ENCODE measurements at regions not wholly inside any gene's neighbourhood (a gene's known extent, or its start where the extent isn't known, plus 50 kb on each side); places are given as distances from the start of the nearest gene placed in this dataset.

DNA sequence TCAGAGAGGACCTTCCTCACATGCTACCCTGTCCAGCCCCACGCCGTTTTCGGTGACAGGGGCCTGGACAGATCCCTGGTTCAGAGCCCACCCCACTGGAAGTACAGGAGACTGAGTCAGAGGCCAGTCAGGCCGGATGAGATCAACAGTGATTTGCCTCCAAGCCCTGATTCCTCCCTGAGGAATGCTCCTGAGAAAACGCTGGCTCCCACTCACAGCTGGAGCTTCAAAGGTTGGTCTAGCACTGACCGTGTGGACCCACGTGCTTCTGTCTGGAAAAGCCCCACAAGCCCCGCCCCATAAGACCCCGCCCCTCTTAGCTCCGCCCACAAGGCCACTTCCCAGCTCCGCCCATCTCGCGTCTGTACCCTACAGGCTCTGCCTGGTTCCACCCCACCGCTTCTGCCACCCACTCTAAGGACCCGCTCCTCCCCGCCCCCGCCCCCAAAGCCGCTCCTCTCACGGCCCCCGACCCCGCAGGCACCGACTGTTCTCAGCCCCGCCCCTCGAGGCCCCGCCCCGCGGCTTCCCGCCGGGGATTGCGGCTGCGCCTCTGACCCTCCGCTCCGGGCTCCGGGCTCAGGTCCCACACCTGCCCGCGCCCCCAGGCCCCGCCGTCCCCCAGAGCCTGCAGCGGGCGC lies 64.9 kb upstream of the BHLHE23 start:
- peak; percentile 2 to 21 for DNase-seq (ENCODE audit: low read depth in 2 of 2)

DNA sequence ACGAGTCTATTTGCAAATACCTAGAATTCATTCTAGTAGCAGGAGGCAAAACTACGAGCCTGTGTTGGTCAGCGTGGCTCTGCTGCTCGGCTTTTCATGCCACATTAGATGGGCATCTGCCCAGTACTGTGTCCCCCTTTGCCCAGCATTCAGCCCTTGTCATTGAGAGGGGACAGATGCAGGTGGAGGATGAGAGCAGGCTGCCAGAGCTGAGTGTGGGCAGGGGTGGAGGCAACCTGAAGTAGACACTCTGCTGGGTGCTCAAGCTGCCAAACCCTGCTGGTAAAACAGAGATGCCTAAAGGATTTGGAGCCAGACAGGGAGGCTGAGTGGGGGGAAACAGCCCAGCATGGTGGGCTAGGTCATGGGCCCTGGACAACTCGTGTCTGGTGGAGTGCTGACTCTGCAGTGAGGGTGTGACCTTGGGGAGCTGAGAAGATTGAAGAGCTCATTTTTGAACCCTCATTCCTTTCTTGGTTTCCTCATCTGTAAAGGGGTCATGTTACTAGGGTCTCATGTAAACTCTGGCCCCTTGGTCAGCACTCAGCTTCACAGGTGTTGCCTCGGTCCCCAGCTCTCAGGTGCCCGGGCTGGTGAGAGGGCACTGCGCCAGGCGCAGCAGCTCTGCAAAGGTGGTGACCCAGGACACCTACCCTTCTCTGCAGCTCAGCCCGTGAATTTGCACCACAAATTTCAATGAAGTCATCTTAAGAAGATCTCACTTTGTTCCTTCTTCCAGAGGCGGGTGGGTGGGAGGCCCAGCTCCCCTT lies 64.2 kb upstream of the BHLHE23 start:
- DNase-seq (ENCODE audit: low read depth in 2 of 2): no peak

DNA sequence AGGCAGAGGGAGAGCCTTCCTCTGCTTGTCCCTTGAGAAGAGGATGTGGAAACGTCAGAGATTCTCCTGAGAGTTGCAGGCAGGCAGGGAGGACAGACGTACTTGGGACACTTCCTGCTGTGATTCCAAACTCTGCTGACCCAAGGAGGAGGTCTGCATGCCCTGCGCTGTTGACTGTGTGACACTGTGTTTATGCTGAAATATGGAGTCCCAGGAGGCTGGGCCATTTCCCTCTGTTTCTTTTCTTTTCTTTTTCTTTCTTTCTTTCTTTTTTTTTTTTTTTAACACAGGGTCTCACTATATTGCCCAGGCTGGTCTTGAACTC lies 63.5 kb upstream of the BHLHE23 start:
- no peak for DNase-seq (ENCODE audit: low read depth in 2 of 2)

DNA sequence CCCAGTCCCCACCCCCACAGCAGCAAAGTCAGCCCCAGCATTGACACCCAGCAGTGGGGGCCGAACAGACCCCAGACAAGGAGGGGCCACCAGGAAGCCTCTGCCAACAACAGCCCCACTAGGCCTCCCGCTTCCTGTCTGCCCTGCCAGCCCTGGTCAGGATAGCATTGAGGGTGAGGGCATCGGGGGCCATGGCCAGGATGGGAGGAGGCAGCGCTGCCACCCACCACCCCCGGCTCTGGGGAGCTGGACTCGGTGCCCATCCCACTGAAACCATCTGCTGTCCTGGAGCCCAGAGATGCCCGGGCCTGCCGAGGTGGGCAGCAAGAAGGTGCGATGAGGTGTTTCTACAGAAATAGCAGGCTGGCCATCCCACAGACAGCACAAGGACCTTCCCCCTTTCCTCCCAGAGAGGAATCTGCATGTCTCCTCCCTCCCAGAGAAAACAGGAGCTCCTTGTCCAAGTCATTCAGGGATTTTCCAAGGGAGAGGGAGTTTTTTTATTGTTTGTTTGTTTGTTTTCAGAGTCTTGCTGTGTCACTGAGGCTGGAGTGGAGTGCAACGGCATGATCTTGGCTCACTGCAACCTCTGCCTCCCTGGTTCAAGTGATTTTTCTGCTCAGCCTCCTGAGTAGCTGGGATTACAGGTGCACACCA lies 62.1 kb upstream of the BHLHE23 start:
- DNase-seq (ENCODE audit: low read depth in 2 of 2): no peak

DNA sequence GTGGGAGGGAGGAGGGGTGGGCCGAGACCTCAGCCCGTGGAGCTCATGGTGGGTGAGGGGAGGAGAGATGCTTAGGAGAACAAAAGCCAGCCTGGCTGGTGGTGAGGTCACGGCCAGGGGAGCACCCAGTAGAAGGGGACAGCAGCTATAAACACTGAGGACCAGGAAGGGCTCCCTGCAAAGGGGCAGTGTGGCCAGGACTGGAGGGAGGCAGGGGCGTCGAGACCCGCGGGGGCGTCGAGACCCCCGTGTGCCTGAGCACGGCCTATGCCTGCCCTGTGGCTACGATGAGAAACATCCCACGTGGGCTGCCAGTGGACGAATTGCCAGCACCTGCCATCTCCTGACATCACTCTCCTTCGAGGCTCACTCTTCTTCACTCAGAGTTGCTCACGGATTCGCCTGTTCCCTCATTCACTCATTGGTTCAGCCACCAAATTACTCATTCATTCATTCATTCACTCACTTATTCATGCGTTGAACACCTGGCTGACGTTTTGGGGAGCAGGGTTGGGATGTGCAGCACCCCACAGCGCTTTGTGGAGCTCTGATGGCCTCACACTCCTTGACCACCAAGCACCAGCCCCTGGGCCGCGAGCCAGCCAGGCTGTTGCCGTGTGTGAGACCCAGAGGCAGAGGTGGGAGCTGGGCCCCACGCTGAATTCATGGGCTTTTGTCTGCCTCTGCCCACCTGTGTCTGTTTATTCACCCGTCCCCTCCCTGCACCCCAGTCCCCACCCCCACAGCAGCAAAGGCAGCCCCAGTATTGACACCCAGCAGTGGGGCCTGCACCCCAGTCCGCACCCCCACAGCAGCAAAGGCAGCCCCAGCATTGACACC lies 61.2 kb upstream of the BHLHE23 start:
- DNase-seq (ENCODE audit: low read depth in 2 of 2): no peak

DNA sequence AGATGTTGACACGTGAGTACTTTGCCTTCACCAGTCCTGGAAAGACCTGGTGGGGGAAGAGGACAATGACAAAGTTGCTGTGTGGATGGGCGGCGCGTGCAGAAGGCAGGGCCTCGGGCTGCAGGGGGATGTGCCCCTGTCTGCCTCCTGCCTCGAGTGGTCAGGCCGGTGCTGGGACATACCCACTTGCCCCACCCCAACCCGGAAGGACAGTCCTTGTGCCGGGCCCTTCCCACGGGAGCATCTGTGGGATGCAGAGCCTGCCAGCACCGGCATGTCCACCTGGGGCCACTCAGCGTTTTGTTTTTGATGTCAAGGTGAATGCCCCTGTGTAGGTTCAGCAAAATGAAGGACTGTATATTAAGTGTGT lies 60.5 kb upstream of the BHLHE23 start:
- no peak for DNase-seq (ENCODE audit: low read depth in 2 of 2)

DNA sequence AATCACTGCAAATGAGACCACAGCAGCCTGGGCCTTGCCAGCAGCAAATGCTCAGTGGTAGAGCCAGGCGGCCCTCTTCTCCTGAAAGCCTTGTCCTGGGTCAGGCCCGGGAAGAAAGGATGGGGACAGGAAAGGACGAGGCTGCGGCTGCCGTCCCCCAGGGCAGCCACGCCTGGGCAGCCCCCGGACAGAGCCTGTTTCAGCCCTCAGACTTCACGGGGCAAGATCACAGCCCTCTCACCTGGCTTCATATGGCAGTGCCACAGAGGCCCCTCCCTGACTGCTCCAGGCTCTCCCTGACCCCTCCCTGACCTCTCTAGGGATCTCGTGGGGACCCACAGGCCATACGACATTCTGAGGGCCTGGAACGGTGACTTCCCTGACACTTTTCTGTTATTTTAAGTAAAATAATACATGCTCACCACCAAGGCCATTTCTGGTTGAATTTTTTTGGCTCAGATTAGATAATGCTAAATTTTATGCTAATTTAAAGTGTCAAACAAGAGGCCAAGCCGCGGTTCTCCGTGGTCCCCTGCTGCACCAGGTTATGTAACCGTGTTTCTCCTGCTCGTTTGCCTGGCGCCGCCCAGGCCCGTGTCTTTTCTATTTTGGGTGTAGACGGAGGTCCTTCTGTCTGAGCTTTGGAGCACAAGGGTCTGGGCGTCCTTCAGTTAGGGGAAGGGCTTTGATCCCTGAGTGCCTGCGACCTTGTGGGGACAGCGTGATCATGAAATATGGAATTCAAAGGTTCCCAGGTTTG lies 59.9 kb upstream of the BHLHE23 start:
- DNase-seq (ENCODE audit: low read depth in 2 of 2): no peak

DNA sequence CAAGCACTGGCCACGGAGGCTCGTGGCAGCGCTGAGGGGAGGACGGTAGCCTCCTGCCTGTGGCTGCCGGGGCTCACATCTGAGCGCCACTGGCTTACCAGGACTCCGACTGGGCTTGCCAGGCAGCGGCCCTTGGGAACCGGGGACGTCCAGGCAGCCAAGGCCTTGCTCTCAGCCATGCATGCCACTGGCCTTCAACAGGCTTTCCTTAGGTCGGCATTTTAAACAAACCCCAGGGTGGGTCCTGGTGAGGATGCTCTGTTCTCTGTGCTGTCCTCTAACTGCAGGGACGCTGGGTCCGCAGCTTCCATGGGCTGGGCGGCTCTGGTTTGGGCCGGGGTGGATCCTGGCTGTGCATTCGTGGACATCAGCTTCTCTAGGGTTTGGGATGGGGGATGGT lies 59.1 kb upstream of the BHLHE23 start:
- no peak for DNase-seq (ENCODE audit: low read depth in 2 of 2)

DNA sequence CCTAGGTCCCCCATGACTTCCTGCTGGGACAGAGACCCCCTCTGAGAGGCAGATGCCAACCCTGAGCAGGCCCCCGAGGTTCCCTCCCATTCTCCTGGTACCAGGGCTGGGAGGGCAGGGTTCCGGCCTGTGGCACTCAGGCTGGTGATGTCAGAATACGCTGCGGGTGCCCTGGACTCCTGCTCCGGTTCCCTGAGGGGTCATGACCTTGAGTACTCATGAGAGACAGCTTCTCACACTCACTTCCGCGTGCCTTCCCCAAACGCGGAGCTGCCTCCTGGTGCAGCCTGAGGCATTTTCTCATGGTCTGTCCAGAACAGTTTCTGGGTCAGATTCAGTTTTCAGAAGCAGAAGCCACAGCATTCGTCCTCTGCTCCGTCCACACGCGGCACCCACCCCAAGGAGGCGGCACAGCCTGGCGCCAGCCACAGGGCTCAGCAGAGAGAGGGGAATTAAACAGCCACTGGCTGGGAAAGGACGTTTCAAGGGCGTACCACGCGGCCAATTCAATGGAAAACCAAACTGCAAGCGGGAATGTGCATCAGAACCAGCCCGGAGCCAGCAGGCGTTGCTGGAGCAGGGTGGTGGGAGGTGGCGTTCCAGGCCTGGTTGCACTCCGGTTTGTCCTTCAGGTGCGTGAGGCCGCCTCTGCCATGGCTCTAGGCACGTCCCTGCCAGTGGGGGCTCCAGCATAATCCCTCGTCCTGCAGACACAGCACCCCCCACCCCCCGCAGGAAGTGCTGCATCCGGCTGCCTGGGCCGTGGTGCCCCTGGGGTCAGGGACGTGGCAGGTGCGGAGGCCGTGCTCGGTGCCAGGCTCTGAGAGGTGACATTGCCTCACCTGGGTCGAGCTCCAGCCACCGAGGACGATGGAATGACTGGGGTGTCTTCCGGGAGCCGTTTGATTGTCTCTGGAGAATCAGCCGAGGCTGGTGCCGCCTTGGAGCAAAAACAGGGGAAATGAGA lies 58.3 kb upstream of the BHLHE23 start:
- DNase-seq (ENCODE audit: low read depth in 2 of 2): no peak

DNA sequence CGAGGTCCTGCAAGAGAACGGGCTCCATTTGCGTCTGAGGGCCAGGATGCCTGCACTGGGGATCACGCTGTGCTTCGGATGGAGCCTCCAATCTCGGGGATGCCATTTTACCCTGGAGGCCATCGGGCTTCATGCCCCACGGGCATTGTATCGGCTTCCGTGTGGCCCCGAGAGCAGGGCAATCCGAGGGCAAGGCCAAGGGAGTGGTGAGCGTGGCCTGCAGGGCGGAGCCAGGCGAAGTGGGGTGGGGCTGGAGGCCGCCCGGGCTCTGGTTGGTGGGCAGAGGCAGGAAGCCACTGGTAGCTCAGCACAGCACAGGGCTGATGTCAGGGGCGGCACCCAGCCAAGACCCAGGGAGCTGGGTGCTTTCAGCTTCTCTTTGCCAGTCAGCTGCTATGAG lies 57.5 kb upstream of the BHLHE23 start:
- DNase-seq (ENCODE audit: low read depth in 2 of 2): no peak

DNA sequence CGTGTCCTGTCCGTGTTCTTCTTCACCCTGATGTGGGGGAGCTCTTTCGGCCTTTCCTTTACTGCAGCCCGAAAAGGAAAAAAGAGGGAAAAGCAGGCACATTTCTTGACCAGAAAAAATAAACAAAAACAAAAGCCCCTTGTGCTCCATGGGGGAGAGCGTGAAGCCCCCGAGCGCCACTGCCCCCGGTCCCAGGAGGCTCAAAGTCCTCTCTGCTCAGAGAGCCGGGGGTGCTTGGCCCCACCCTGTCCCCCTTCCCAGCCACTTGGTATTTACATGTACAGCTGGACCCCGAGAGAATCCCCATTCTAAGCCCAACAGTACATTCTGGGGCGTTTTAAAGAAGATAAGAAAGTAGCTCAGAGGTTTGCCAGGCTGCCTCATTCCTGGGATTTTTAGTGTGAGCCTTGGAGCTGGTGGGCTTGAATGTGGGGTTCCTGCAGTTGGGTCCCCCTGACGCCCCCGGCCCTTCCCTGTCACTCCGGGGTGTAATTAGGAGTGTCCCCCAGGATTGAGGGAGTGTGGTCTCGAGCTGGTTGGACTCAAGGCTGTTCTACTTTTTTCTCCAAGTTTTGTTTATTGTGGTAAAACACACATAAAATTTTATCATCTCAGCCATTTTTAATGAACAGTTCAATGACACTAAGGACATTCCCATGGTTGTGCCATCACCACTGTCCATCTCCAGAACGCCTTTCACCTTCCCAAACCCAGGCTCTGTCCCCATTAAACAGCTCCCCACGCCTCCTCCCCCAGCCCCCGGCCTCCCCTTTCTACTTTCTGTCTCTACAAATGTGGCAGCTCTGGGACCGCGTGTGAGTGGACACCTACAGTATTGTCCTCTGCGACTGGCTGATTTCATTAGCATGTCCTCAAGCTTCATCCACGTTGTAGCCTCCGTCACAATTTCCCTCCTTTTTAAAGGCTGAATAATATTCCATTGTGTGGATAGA lies 55.7 kb upstream of the BHLHE23 start:
- no peak for DNase-seq (ENCODE audit: low read depth in 2 of 2)

DNA sequence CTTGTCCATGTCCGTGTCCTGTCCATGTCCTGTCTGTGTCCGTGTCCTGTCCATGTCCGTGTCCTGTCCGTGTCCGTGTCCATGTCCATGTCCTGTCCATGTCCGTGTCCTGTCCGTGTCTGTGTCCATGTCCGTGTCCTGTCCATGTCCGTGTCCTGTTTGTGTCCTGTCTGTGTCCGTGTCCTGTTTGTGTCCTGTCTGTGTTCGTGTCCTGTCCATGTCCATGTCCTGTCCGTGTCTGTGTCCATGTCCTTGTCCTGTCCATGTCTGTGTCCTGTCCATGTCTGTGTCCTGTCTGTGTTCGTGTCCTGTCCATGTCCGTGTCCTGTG lies 55.0 kb upstream of the BHLHE23 start:
- DNase-seq (ENCODE audit: low read depth in 2 of 2): no peak

DNA sequence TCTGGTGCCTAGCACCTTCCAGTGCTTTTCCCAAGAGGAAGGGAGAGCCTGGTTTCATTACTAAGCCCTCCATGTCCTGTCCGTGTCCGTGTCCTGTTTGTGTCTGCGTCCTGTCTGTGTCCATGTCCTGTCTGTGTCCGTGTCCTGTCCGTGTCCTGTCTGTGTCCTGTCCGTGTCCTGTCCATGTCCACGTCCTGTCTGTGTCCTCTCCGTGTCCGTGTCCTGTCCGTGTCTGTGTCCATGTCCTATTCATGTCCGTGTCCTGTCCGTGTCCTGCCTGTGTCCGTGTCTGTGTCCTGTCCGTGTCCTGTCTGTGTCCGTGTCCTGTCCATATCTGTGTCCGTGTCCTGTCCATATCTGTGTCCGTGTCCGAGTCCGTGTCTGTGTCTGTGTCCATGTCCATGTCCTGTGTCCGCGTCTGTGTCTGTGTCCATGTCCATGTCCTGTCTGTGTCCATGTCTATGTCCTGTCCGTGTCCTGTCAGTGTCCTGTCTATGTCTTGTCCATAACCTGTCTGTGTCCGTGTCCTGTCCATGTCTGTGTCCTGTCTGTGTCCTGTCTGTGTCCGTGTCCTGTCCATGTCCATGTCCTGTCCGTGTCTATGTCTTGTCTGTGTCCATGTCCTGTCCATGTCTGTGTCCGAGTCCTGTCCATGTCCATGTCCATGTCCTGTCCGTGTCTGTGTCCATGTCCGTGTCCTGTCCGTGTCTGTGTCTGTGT lies 54.4 kb upstream of the BHLHE23 start:
- no peak for DNase-seq (ENCODE audit: low read depth in 2 of 2)

DNA sequence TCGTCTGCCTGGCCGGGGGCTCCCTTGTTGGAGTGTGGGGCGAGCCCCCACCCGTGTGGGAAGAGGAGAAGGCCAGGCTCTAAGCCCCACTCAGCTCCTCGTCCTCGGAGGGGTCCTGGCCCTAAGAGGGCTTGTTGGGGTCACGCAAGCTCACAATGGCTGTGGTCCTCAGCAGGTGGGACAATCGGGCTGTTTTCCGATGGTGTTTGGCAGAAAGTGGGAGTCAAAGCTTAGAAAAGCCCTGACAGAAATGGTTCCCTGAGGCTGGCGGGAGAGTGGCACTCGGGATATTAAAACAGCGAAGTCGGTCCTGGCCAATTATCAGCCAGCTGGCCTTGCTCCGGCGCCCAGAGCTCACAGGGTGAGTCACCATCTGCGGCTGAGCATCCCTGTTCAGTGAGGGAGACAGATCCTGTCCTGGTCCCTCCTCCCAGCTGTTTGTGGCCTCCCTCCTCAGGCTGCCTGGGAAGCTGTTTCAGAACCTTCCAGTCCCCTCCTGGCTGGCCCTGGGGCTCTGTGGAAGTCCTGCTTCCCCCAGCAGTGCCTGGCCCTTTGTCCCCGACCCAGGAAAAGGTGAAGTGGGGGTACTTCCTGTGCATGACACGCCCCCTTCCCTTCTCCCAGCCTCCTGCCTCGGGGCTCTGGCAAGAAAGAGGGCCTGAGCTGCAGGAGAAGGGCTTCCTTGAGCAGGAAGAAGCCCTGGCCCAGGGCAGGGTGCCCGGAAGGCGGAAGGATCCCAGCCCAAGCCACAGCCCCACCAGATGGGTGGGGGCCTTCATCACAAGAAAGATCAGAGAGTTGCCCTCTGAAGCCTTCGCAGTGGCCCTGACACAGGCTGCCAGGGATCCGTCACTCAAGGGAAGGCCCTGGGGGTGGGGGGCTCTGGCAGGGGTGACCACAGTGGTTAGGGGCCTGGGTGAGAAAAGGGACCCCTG lies 53.6 kb upstream of the BHLHE23 start:
- DNase-seq (ENCODE audit: low read depth in 2 of 2): no peak

DNA sequence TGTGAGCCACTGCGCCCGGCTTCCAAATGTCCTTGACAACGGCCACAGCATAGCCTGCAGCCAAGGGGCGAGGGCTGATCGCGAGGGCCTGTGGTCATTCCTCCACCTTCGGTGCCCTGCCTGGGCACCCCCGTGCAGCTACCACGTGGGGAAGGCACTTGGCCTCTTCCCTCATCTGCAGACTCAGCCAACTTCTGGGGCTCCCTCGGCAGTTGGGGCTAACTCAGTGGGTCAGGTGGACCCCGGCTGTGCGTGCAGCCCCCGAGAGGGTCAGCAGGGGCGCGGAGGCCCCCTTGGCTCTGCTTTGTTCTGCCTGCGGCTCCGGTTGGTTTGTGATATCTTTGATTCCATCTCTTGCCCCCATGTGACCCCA lies 52.9 kb upstream of the BHLHE23 start:
- no peak for DNase-seq (ENCODE audit: low read depth in 2 of 2)

DNA sequence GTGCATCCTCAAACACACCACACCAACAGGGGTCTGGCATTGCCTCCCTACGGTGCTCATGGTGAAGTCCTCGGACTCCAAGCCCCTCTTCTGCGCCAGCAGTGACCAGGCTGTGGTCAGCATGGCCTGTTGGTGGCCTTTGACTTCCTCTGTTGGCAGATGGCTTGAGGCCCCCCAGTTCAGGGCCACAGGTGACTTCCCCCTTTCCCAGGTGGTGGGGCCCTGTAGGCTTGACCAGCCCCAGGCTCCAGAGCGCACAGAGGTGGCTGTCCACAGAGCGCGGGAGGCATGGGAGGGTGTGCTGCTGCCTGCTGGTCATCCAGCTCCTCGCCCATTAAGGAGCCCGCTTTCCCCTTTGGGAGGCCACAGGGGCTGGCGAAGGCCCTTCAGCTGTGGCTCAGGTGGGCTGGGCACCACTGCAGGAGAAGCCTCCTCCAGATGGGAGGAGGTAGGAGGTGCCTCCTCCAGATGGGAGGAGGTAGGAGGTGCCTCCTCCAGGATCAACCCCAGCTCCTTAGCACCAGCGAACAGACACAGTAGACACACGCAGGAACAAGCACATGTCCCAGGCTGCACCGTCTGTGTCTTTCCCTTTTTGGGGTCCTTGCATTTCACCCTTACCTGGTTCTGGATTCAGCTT lies 52.1 kb upstream of the BHLHE23 start:
- no peak for DNase-seq (ENCODE audit: low read depth in 2 of 2)
